SK-N-MC (cell line): ENCODE measurements at regions not wholly inside any gene's neighbourhood (a gene's known extent, or its start where the extent isn't known, plus 50 kb on each side); places are given as distances from the start of the nearest gene placed in this dataset.

ENCODE experiments used
- EZH2 ChIP-seq: fragments of 200-600 bp; sonication (generic); IDR thresholded peaks from one replicate; pipeline ENCODE4 v1.6.1; 2017; ENCODE audit warnings: antibody characterized with exemption
- FOXP2 ChIP-seq: optimal IDR thresholded peaks from 2 replicates; pipeline ENCODE3; 2011; ENCODE audit warnings: mild to moderate bottlenecking, moderate library complexity; ENCODE audit not compliant: insufficient read depth; ENCODE audit errors: extremely low read length, control extremely low read depth
- POLR2AphosphoS5 ChIP-seq: IDR thresholded peaks from 2 replicates; pipeline ENCODE4 v1.6.1; 2012; ENCODE audit warnings: mild to moderate bottlenecking, low read depth, low read length, borderline replicate concordance

DNA sequence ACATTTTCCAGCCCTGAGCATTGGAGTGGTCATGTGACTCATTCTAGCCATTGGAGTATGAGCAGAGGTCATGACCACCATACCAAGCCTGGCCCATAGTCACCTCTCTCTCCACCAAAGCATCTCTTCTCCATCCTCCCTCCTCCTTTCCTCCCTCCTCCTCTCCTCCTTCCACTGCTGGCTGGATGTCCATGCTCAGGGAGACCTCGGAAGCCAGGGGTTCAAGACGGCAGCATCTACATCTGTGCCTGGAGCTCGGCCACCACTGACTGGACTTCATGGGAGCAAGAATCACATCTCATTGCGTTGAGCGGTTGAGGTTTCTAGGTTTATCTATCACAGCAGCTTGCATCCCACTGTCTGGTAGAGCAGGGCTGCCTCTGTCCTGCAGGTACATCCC lies 252.4 kb downstream of the NDUFA10 start:
- TF ChIP-seq POLR2AphosphoS5 (no peak), EZH2 (no peak), FOXP2 (no peak)
